Testis (tissue), 2 donors: ENCODE measurements at regions not wholly inside any gene's neighbourhood (a gene's known extent, or its start where the extent isn't known, plus 50 kb on each side); places are given as distances from the start of the nearest gene placed in this dataset.

Experiments used
- DNase-seq: peaks from one replicate; pipeline ENCODE4 v3.0.0-alpha.2; 2019
- H3K27ac ChIP-seq, 2 donors: fragments of 200-600 bp; sonication (generic); one replicate each; pipeline ENCODE4 v1.5.1; 2019
- H3K27me3 ChIP-seq: fragments of 200-600 bp; sonication (generic); one replicate; pipeline ENCODE4 v1.5.1; 2019
- H3K36me3 ChIP-seq: fragments of 200-600 bp; sonication (generic); one replicate; pipeline ENCODE4 v1.5.1; 2017; ENCODE audit warnings: low read depth; ENCODE audit errors: missing control alignments
- H3K4me1 ChIP-seq: fragments of 200-600 bp; sonication (generic); one replicate; pipeline ENCODE4 v1.5.1; 2019
- H3K4me3 ChIP-seq, 2 donors: fragments of 200-600 bp; sonication (generic); one replicate each; pipeline ENCODE4 v1.5.1; 2017 to 2019
- H3K9me3 ChIP-seq: fragments of 200-600 bp; sonication (generic); one replicate; pipeline ENCODE4 v1.5.1; 2017
- POLR2A ChIP-seq: fragments of 450-650 bp; IDR thresholded peaks from one replicate; pipeline ENCODE4 v1.6.1; 2017; ENCODE audit warnings: antibody characterized with exemption, mild to moderate bottlenecking, moderate library complexity
- WGBS, 2 donors: methylation state at CpG; one replicate each; pipeline ENCODE4 v1.1.5; 2018; 5-methylcytosine and 5-hydroxymethylcytosine counted together
- intact Hi-C: fragments of 100-400 bp; cut with DNase I; formaldehyde crosslinking; loops from one replicate; pipeline ENCODE4 v1.15.1; 2023; ENCODE audit warnings: low total_unique reads
- TF ChIP-seq, protein P1 (sequence below), 3 experiments: fragments of 450-650 bp in 2 of 3; fragments of 200-600 bp in 1 of 3; sonication (generic) in 1 of 3; IDR thresholded peaks; one replicate each; pipeline ENCODE4 v1.5.1; 2016 to 2019; ENCODE audit warnings: antibody characterized with exemption in 3 of 3, mild to moderate bottlenecking in 2 of 3, moderate library complexity in 1 of 3

- WGBS, 2 donors = 71 to 89% methylated on average over 10 of the region's 10 CpGs
- Histone ChIP-seq H3K4me3 (no peak overlapping the region), H3K4me1 (no peaks in the 10 kb centered on the region), H3K36me3 (no peaks in the 10 kb centered on the region), H3K27me3 (no peaks in the 10 kb centered on the region), H3K9me3 (no peaks in the 10 kb centered on the region), H3K27ac (no peak overlapping the region)
- TF ChIP-seq, protein P1, sequence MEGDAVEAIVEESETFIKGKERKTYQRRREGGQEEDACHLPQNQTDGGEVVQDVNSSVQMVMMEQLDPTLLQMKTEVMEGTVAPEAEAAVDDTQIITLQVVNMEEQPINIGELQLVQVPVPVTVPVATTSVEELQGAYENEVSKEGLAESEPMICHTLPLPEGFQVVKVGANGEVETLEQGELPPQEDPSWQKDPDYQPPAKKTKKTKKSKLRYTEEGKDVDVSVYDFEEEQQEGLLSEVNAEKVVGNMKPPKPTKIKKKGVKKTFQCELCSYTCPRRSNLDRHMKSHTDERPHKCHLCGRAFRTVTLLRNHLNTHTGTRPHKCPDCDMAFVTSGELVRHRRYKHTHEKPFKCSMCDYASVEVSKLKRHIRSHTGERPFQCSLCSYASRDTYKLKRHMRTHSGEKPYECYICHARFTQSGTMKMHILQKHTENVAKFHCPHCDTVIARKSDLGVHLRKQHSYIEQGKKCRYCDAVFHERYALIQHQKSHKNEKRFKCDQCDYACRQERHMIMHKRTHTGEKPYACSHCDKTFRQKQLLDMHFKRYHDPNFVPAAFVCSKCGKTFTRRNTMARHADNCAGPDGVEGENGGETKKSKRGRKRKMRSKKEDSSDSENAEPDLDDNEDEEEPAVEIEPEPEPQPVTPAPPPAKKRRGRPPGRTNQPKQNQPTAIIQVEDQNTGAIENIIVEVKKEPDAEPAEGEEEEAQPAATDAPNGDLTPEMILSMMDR (IDR thresholded peaks at IDR 0.05) = no peak
- TF ChIP-seq POLR2A = no peak
- DNase-seq = no peak
- intact Hi-C loops = no loop called here
Observed at GRCh38 chr10:128695931-128696330, 569.7 kb upstream of the MKI67 start.

- no peaks in the 10 kb centered on the region for H3K36me3 ChIP-seq
- no peak overlapping the region for H3K27ac ChIP-seq
- DNase-seq = no peak
- no peak overlapping the region for H3K4me3 ChIP-seq
- 72 to 77% methylated on average over 8 of the region's 8 CpGs for WGBS, 2 donors
- TF ChIP-seq POLR2A = no peak
- H3K4me1 ChIP-seq = no peaks in the 10 kb centered on the region
- intact Hi-C loops = no loop called here
- no peaks in the 10 kb centered on the region for H3K27me3 ChIP-seq
- no peaks in the 10 kb centered on the region for H3K9me3 ChIP-seq
Observed at GRCh38 chr10:128697437-128697836, 571.2 kb upstream of the MKI67 start.

DNA sequence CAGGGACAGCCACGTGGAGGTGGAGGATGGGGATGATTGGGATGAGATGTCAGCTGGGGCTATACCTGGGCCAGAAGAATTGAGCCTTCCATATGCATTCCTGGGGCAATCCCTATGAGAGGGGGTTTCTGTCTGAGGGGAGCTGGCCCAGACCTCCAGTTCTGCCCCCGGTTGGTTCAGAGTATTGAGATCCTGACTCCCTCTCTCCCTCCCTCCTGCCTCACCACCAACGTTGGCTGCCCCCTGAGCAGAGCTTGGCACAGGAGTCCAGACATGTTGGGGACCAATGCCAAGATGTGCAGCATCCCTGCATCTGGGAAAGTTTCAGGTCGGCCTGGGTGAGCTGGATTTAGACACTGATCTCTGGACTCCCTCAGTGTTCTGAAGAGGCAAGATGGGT, 575.2 kb upstream of the MKI67 start:
- TF ChIP-seq, protein P1 (IDR thresholded peaks at IDR 0.05) = no peak
- TF ChIP-seq POLR2A = no peak
- H3K27me3 ChIP-seq = no peaks in the 10 kb centered on the region
- WGBS, 2 donors = 54 to 58% methylated on average over 4 of the region's 4 CpGs
- intact Hi-C loops = no loop called here
- no peaks in the 10 kb centered on the region for H3K9me3 ChIP-seq
- H3K4me3 ChIP-seq = no peak overlapping the region
- no peak for DNase-seq
- H3K27ac ChIP-seq = no peak overlapping the region
- no peaks in the 10 kb centered on the region for H3K36me3 ChIP-seq
- H3K4me1 ChIP-seq = no peaks in the 10 kb centered on the region

GRCh38 chr10:128701837-128702236, 575.6 kb upstream of the MKI67 start:
- WGBS, 2 donors = 100% methylated on average over 1 of the region's 1 CpG
- DNase-seq = no peak

DNA sequence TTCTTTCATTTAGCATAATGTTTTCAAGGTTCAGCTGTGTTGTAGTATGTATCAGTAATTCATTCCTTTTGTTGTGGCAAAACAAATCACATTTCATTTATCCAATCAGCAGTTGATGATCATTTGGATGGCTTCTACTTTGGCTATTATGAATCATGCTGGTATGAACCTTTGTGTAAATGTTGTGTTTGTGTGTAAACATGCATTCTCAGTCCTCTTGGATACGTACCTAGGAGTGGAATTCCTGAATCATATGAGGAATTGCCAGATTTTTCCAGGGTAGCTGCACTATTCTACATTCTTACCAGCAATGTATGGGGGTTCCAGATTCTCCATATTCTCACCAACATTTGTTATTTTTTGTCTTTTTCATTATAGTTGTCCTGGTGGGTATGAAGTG, 578.5 kb upstream of the MKI67 start:
- TF ChIP-seq POLR2A = no peak
- TF ChIP-seq, protein P1 (IDR thresholded peaks at IDR 0.05) = no peak
- intact Hi-C loops = no loop called here
- Histone ChIP-seq H3K27ac (no peak overlapping the region), H3K4me1 (no peaks in the 10 kb centered on the region), H3K27me3 (no peaks in the 10 kb centered on the region), H3K36me3 (no peaks in the 10 kb centered on the region), H3K9me3 (no peaks in the 10 kb centered on the region), H3K4me3 (no peak overlapping the region)
- 73 to 78% methylated on average over 1 of the region's 1 CpG for WGBS, 2 donors
- no peak for DNase-seq

More at GRCh38 chr10:128701837-128702236, 575.6 kb upstream of the MKI67 start:
- H3K9me3 ChIP-seq = no peaks in the 10 kb centered on the region
- no peaks in the 10 kb centered on the region for H3K27me3 ChIP-seq
- intact Hi-C loops = no loop called here
- H3K4me1 ChIP-seq = no peaks in the 10 kb centered on the region
- no peak for TF ChIP-seq POLR2A
- TF ChIP-seq, protein P1 (IDR thresholded peaks at IDR 0.05) = no peak
- no peak overlapping the region for H3K27ac ChIP-seq
- no peaks in the 10 kb centered on the region for H3K36me3 ChIP-seq
- H3K4me3 ChIP-seq = no peak overlapping the region
